Astrocyte of the spinal cord (primary cell): ENCODE measurements at regions not wholly inside any gene's neighbourhood (a gene's known extent, or its start where the extent isn't known, plus 50 kb on each side); places are given as distances from the start of the nearest gene placed in this dataset.
A peak's percentile ranks its signal among the peaks of the same experiment; 100 is the strongest.

Experiments used
- DNase-seq: peaks from one replicate; pipeline ENCODE4 v3.0.0; 2011; ENCODE audit warnings: low read depth, low spot score
- H3K4me3 ChIP-seq: 2 replicates; pipeline ENCODE4 v1.5.1; 2011; ENCODE audit warnings: low read depth, mild to moderate bottlenecking, low read length, moderate library complexity
- in situ Hi-C: cut with HindIII; loops from 2 replicates; pipeline ENCODE4 v1.10.0; 2017; ENCODE audit warnings: low sequenced_read_pairs
- TF ChIP-seq, protein P1 (sequence below): IDR thresholded peaks from 2 replicates; pipeline ENCODE4 v1.5.1; 2012; ENCODE audit warnings: low read depth, mild to moderate bottlenecking, low read length, inconsistent platforms

DNA sequence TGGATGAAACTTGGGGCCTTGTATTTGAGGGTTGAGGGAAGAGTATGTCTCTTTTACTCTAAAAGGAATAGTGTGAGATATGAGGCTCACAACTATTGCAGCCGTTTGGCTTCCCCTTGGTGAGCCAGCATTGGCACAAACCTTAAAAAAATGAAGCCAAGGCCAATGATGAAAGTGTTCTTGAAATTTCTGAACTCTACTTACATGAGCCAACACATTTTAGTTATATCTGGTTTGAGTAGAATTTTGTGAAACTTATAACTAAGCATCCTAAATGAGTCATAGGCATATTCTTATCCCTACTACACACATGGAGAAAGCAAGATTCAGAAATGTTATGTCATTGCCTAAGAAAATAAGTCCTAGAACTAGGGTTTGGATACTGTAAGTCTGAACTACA, 55.3 kb upstream of the ACSS3 start:
- TF ChIP-seq, protein P1, sequence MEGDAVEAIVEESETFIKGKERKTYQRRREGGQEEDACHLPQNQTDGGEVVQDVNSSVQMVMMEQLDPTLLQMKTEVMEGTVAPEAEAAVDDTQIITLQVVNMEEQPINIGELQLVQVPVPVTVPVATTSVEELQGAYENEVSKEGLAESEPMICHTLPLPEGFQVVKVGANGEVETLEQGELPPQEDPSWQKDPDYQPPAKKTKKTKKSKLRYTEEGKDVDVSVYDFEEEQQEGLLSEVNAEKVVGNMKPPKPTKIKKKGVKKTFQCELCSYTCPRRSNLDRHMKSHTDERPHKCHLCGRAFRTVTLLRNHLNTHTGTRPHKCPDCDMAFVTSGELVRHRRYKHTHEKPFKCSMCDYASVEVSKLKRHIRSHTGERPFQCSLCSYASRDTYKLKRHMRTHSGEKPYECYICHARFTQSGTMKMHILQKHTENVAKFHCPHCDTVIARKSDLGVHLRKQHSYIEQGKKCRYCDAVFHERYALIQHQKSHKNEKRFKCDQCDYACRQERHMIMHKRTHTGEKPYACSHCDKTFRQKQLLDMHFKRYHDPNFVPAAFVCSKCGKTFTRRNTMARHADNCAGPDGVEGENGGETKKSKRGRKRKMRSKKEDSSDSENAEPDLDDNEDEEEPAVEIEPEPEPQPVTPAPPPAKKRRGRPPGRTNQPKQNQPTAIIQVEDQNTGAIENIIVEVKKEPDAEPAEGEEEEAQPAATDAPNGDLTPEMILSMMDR, result no peak
- in situ Hi-C loops, result no loop called here
- H3K4me3 ChIP-seq, result no peak overlapping the region
- peak; percentile 13 for DNase-seq

DNA sequence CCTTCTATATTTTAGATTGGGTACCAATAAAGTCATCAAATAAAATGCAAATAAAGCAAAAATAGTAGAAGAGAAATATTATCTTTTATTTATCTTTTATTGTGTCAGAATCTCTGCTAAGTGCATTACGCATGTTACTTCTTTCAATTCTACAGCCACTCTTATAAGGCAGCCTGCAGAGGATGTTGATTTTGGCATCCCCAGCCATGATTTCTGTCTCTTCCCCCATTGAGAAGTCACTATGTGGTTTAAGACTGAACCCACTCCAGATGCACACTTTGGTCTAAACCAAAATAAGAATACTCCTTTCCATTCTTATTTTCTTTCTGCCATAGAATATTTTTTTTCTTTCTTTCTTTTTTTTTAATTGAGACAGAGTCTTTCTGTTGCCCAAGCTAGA, 56.0 kb upstream of the ACSS3 start:
- peak; percentile 67 for DNase-seq
- in situ Hi-C loops, result no loop called here
- H3K4me3 ChIP-seq, result no peak overlapping the region
- TF ChIP-seq, protein P1, result no peak

DNA sequence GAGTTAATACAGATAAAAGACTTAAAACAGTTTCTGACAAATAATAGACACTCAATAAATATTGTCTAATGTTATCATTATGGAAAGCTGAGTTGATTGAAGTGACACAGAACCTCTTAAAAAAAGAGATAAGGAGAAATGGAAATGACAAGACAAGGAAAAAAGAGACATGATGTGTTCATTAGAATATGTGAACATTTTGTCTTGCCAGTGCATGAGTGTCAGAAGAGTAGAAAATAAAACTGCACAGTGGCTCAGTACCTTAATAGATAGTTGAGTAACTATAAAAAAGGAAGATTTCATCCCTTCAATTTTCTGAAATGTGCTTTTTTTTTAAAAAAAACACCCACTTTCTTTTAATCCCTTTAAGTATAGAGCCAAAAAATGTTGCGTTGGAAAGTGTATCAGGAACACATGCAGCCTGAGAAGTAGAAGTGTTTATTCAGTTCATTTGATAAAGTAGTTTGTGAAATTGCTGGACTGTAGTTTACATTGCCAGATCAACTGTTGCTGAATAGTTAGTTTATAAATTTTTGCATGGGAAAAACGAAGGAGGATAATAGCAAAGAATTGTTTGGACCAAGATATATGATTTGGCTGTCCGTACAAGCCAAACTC, 56.6 kb upstream of the ACSS3 start:
- TF ChIP-seq, protein P1, result no peak
- H3K4me3 ChIP-seq, result no peak overlapping the region
- in situ Hi-C loops, result no loop called here
- DNase-seq, result no peak

DNA sequence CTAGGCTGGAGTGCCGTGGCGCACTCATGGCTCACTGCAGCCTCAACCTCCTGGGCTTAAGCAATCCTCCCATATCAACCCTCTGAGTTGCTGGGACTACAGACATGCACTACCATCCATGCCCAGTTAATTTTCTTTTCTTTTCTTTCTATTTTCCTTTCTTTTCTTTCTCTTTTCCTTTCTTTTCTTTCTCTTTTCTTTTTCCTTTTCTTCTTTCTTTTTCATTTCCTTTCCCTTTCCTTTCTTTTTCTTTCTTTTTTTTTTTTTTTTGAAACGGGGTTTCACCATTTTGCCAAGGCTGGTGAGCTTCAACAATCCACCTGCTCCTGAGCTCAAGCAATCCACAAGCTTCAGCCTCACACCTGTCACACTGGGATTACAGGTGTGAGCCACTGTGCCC, 60.1 kb upstream of the ACSS3 start:
- in situ Hi-C loops, result no loop called here
- DNase-seq, result no peak
- TF ChIP-seq, protein P1, result no peak
- no peak overlapping the region for H3K4me3 ChIP-seq

DNA sequence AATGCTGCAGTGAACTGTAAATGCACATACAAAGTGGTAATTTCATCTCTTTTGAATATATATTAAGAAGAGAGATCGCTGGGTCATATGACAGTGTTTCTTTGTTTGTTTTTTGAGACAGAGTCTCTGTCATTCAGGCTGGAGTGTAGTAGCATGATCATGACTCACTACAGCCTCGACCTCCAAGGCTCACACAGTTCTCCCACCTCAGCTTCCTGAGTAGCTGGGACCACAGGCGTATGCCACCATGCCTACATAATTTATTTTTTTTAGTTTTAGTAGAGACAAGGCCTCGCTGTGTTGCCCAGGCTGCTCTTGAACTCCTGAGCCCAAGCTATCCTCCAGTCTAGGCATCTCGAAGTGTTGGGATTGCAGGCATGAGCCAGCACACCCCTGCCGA, 62.4 kb upstream of the ACSS3 start:
- TF ChIP-seq, protein P1, result no peak
- H3K4me3 ChIP-seq, result no peak overlapping the region
- in situ Hi-C loops, result no loop called here
- DNase-seq, result no peak

DNA sequence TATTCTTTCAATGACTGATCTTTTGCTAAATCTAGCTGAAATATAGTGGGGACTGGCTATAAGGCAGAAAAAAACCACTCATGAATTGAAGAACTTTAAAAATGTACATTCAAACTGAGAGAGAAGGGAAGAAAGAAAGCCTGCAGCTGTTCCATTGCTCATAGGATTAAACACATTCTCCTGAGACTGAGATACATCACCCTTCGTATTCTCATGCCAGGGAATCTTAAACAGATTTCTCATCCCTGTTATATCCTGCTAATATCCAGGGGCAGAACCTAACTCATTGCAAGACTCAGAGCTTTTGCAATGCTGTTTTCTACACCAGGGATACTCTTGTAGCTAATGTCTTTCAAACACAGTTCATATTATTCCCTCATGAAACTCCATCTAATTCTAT, 67.2 kb upstream of the ACSS3 start:
- in situ Hi-C loops, result no loop called here
- H3K4me3 ChIP-seq, result no peak overlapping the region
- TF ChIP-seq, protein P1, result no peak
- no peak for DNase-seq

DNA sequence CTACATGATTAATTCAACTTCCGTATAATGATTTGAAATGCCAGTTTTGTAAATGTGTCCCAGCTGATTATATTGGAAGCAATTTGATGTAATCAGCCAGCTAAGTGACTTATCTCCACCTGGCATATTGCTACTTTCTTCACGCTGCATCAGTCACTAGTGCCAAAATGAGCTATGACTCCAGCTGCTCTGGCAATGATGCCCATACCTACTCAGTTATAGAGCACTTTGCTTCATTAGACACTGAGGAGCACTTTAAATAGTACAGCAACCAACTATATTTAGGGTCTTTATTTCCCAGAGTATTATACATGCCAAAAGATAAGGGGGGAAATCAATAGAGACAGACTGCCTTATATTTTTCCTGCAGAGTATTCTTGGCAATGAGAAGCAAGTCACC, 67.9 kb upstream of the LIN7A start:
- DNase-seq, result no peak
- no peak overlapping the region for H3K4me3 ChIP-seq
- in situ Hi-C loops, result no loop called here
- TF ChIP-seq, protein P1, result no peak
